ENCODE measurements at regions not wholly inside any gene's neighbourhood (a gene's known extent, or its start where the extent isn't known, plus 50 kb on each side); places are given as distances from the start of the nearest gene placed in this dataset.

DNA sequence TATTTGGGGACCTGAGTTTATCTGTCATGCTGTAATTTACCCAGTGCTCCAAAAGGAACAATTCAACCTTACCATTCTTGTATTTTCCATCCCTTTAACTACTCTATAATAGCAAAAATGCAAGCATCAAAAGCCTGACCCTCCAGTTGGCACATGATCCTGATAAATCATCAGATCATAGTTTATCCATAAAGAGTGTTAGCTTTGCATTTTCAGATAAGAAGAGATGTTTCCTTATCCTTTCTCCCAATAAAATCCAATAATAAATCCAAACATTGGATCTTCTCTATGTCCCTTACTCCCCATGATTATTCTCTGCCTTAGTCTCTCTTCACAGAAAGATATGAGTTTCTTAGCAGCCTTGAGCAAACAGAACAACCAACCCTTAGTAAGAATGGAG, 134.9 kb downstream of the FSCB start:
- no peak for TF ChIP-seq POLR2A (IDR thresholded peaks at IDR 0.05; ENCODE audit: extremely low read depth, insufficient read length)
- TF ChIP-seq MYC (IDR thresholded peaks at IDR 0.05; ENCODE audit: low read depth, low read length), result no peak
- no peak for TF ChIP-seq CTCF (IDR thresholded peaks at IDR 0.05; ENCODE audit: low read depth, low read length)
- TF ChIP-seq, protein P1, sequence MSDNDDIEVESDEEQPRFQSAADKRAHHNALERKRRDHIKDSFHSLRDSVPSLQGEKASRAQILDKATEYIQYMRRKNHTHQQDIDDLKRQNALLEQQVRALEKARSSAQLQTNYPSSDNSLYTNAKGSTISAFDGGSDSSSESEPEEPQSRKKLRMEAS (IDR thresholded peaks at IDR 0.05; ENCODE audit: low read depth, low read length), result no peak
- H3K4me3 ChIP-seq (ENCODE audit: low read depth, low read length), result no peak overlapping the region
- no peak for DNase-seq (ENCODE audit: low read depth)

- DNase-seq (ENCODE audit: low read depth), result no peak
- TF ChIP-seq, protein P1 (IDR thresholded peaks at IDR 0.05; ENCODE audit: low read depth, low read length), result no peak
- TF ChIP-seq POLR2A (IDR thresholded peaks at IDR 0.05; ENCODE audit: extremely low read depth, insufficient read length), result no peak
- no peak for TF ChIP-seq CTCF (IDR thresholded peaks at IDR 0.05; ENCODE audit: low read depth, low read length)
- TF ChIP-seq MYC (IDR thresholded peaks at IDR 0.05; ENCODE audit: low read depth, low read length), result no peak
- no peak overlapping the region for H3K4me3 ChIP-seq (ENCODE audit: low read depth, low read length)
Measured at GRCh38 chr14:44370727-44371126, 136.4 kb downstream of the FSCB start.

- TF ChIP-seq, protein P1 (IDR thresholded peaks at IDR 0.05; ENCODE audit: low read depth, low read length), result no peak
- no peak for TF ChIP-seq CTCF (IDR thresholded peaks at IDR 0.05; ENCODE audit: low read depth, low read length)
- TF ChIP-seq MYC (IDR thresholded peaks at IDR 0.05; ENCODE audit: low read depth, low read length), result no peak
- TF ChIP-seq POLR2A (IDR thresholded peaks at IDR 0.05; ENCODE audit: extremely low read depth, insufficient read length), result no peak
- no peak overlapping the region for H3K4me3 ChIP-seq (ENCODE audit: low read depth, low read length)
- no peak for DNase-seq (ENCODE audit: low read depth)
Measured at GRCh38 chr14:44369401-44370123, 137.5 kb downstream of the FSCB start.

- DNase-seq (ENCODE audit: low read depth), result no peak
- TF ChIP-seq CTCF (IDR thresholded peaks at IDR 0.05; ENCODE audit: low read depth, low read length) (no peak), MYC (IDR thresholded peaks at IDR 0.05; ENCODE audit: low read depth, low read length) (no peak), POLR2A (IDR thresholded peaks at IDR 0.05; ENCODE audit: extremely low read depth, insufficient read length) (no peak)
- TF ChIP-seq, protein P1 (IDR thresholded peaks at IDR 0.05; ENCODE audit: low read depth, low read length), result no peak
- no peak overlapping the region for H3K4me3 ChIP-seq (ENCODE audit: low read depth, low read length)
Measured at GRCh38 chr14:44361083-44361482, 146.0 kb downstream of the FSCB start.

DNA sequence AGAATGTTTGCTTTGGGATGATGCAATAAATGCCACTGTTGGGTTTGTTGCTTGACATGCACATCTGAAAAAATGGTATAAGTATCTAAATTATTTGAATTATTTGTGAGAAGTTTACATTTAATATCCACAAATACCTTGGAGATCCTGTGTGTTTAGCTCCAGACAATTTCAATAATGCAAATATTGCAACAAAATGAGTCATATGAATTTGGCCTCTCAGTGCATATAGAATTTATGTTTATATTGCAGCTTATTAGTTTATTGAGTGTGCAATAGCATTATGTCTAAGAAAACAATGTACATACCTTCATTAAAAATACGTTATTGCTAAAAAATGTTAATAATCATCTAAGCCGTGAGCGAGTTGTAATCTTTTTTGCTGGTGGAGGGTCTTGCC, 153.3 kb downstream of the FSCB start:
- no peak for DNase-seq (ENCODE audit: low read depth)
- TF ChIP-seq, protein P1 (IDR thresholded peaks at IDR 0.05; ENCODE audit: low read depth, low read length), result no peak
- no peak overlapping the region for H3K4me3 ChIP-seq (ENCODE audit: low read depth, low read length)

DNA sequence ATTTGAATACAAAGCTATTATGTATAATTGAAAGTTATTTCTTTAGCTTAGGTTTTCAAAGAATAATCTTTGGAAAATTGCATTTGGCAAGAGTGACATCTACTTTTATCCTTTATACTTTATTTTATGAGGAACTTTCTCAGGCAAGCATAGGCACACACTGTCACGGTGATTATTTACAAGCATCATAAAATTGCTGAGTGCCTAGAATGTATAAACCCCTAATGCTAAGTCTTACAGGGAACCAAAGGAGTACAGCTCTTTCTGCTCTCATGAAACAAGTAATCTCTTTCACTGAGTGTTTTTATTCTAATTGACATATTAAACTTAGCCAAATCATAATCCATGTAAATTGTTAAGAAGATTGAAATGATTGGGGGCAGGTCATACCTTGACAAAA, 154.9 kb downstream of the FSCB start:
- DNase-seq (ENCODE audit: low read depth), result no peak
- TF ChIP-seq POLR2A (IDR thresholded peaks at IDR 0.05; ENCODE audit: extremely low read depth, insufficient read length) (no peak), CTCF (IDR thresholded peaks at IDR 0.05; ENCODE audit: low read depth, low read length) (no peak), MYC (IDR thresholded peaks at IDR 0.05; ENCODE audit: low read depth, low read length) (no peak)
- TF ChIP-seq, protein P1 (IDR thresholded peaks at IDR 0.05; ENCODE audit: low read depth, low read length), result no peak

More for the DNA sequence above, 154.9 kb downstream of the FSCB start:
- H3K4me3 ChIP-seq (ENCODE audit: low read depth, low read length), result no peak overlapping the region

Measured in NB4 (cell line).